MCF 10A (cell line): ENCODE measurements at regions not wholly inside any gene's neighbourhood (a gene's known extent, or its start where the extent isn't known, plus 50 kb on each side); places are given as distances from the start of the nearest gene placed in this dataset.

Experiments
- BruUV-seq: library from RNA; stranded (reverse); fragments of 400-500 nt; replicated peaks from 2 replicates; lab custom pipeline; 2021; lab: Mats Ljungman, UMichigan
- CTCF ChIA-PET: fragments of 300-600 bp; sonication (Branson Sonifier 250); formaldehyde crosslinking; extraction: SDS; loops from one replicate; lab custom pipeline; 2021; ENCODE audit warnings: antibody characterized with exemption, inconsistent platforms; lab: Yijun Ruan, JAX
- POLR2A ChIA-PET: fragments of 300-600, 350-650 bp; sonication (Branson Sonifier 250); formaldehyde crosslinking; extraction: SDS; loops from one replicate; lab custom pipeline; 2020; ENCODE audit warnings: antibody characterized with exemption, inconsistent platforms; lab: Yijun Ruan, JAX
- DNase-seq: peaks from one replicate; pipeline ENCODE4 v3.0.0-alpha.2; 2018; ENCODE audit not compliant: unreplicated experiment
- H3K27ac Mint-ChIP-seq: one replicate; pipeline ENCODE4 v1.8.0; 2022; ENCODE audit warnings: mild to moderate bottlenecking, low read depth, mixed read lengths; ENCODE audit not compliant: unreplicated experiment
- H3K27me3 Mint-ChIP-seq: one replicate; pipeline ENCODE4 v1.8.0; 2022; ENCODE audit warnings: mixed read lengths; ENCODE audit not compliant: insufficient read depth, unreplicated experiment
- H3K36me3 Mint-ChIP-seq: one replicate; pipeline ENCODE4 v1.8.0; 2022; ENCODE audit warnings: mild to moderate bottlenecking, moderate library complexity, mixed read lengths; ENCODE audit not compliant: insufficient read depth, unreplicated experiment
- H3K4me1 Mint-ChIP-seq: one replicate; pipeline ENCODE4 v1.8.0; 2022; ENCODE audit warnings: mixed read lengths; ENCODE audit not compliant: insufficient read depth, unreplicated experiment
- H3K4me3 Mint-ChIP-seq: one replicate; pipeline ENCODE4 v1.8.0; 2022; ENCODE audit warnings: mild to moderate bottlenecking, moderate library complexity, mixed read lengths; ENCODE audit not compliant: unreplicated experiment
- H3K9me3 Mint-ChIP-seq: one replicate; pipeline ENCODE4 v1.8.0; 2022; ENCODE audit warnings: mixed read lengths; ENCODE audit not compliant: unreplicated experiment
- intact Hi-C: fragments of 100-400 bp; cut with micrococcal nuclease; formaldehyde crosslinking; loops from 2 replicates; pipeline ENCODE4 v1.14.1; 2022
- TF ChIP-seq, protein P1 (sequence below): fragments of 200-600 bp; IDR thresholded peaks from one replicate; pipeline ENCODE4 v1.8.0; 2022; ENCODE audit warnings: antibody characterized with exemption, mild to moderate bottlenecking; ENCODE audit not compliant: unreplicated experiment

- CTCF ChIA-PET: no interaction called here
- H3K4me3 Mint-ChIP-seq: no peak overlapping the region
- intact Hi-C loops: no loop called here
- POLR2A ChIA-PET: no interaction called here
- BruUV-seq: no TSS peak
- no peak overlapping the region for H3K27ac Mint-ChIP-seq
- TF ChIP-seq, protein P1, sequence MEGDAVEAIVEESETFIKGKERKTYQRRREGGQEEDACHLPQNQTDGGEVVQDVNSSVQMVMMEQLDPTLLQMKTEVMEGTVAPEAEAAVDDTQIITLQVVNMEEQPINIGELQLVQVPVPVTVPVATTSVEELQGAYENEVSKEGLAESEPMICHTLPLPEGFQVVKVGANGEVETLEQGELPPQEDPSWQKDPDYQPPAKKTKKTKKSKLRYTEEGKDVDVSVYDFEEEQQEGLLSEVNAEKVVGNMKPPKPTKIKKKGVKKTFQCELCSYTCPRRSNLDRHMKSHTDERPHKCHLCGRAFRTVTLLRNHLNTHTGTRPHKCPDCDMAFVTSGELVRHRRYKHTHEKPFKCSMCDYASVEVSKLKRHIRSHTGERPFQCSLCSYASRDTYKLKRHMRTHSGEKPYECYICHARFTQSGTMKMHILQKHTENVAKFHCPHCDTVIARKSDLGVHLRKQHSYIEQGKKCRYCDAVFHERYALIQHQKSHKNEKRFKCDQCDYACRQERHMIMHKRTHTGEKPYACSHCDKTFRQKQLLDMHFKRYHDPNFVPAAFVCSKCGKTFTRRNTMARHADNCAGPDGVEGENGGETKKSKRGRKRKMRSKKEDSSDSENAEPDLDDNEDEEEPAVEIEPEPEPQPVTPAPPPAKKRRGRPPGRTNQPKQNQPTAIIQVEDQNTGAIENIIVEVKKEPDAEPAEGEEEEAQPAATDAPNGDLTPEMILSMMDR: no peak
- DNase-seq: no peak
- peaks cover 21% of the 10 kb centered on the region for H3K4me1 Mint-ChIP-seq
- no peaks in the 10 kb centered on the region for H3K36me3 Mint-ChIP-seq
- H3K9me3 Mint-ChIP-seq: no peaks in the 10 kb centered on the region
- no peaks in the 10 kb centered on the region for H3K27me3 Mint-ChIP-seq
Observed at GRCh38 chr22:44365832-44366231, 53.1 kb upstream of the SHISAL1 start.

DNA sequence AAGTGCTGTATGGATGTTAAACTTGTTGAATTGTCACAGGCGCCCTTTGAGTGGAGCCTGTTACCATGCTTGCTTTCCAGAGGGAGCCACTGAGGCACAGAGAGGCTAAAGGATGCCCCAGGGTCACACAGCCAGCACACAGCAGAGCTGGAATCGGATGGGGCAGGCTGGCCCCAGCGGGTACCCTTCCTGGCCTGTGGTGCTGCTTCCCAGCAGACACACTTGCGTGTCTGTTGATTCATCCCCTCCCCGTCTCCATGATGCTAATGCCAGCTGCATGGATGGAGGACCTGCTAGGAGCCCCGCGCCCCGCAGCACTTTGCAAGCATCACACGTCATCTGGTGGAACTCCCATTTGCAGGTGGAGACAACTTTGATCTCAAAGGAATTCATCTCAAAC is 52.4 kb upstream of the SHISAL1 start:
- intact Hi-C loops: no loop called here
- no peaks in the 10 kb centered on the region for H3K27me3 Mint-ChIP-seq

DNA sequence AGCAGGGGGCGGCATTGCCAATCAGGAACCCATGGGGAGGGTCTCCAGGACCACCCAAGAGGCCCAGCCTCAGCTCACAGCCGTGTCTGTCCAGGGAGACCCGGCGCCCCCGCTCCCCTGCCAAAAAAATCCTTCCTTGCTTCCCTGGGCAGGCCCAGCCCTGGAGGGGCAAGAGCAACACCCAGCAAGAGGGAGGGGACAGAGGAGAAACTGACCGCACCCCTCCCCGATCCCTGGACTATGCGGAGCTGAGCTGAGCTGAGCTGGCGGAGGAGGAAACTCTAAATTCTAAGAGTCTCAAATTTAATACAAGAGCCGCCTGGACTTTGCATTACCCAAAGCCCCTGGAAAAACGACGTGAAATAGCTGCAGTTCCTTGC is 52.0 kb upstream of the SHISAL1 start:
- Mint-ChIP-seq H3K9me3 (no peaks in the 10 kb centered on the region), H3K27me3 (no peaks in the 10 kb centered on the region), H3K36me3 (no peaks in the 10 kb centered on the region), H3K4me3 (no peak overlapping the region), H3K27ac (no peak overlapping the region), H3K4me1 (peaks cover 28% of the 10 kb centered on the region)
- BruUV-seq: no TSS peak
- TF ChIP-seq, protein P1: no peak
- POLR2A ChIA-PET: no interaction called here
- no peak for DNase-seq
- intact Hi-C loops: loop anchor here (5.0 kb wide), 2 partner anchors 52 to 203 kb away; partner anchors contain the start of gene SHISAL1
- CTCF ChIA-PET: interaction anchor here (0.6 kb wide), 1 partner anchor 126 kb away, joined by 3 read pairs; no protein-coding TSS in a partner anchor

More for the DNA sequence above, 52.4 kb upstream of the SHISAL1 start:
- ChIA-PET CTCF (interaction anchor here (0.6 kb wide), 1 partner anchor 126 kb away, joined by 3 read pairs; no protein-coding TSS in a partner anchor), POLR2A (no interaction called here)
- BruUV-seq: no TSS peak
- TF ChIP-seq, protein P1: no peak
- Mint-ChIP-seq H3K4me1 (peaks cover 27% of the 10 kb centered on the region), H3K9me3 (no peaks in the 10 kb centered on the region), H3K27ac (no peak overlapping the region), H3K4me3 (no peak overlapping the region), H3K36me3 (no peaks in the 10 kb centered on the region)
- DNase-seq: no peak

DNA sequence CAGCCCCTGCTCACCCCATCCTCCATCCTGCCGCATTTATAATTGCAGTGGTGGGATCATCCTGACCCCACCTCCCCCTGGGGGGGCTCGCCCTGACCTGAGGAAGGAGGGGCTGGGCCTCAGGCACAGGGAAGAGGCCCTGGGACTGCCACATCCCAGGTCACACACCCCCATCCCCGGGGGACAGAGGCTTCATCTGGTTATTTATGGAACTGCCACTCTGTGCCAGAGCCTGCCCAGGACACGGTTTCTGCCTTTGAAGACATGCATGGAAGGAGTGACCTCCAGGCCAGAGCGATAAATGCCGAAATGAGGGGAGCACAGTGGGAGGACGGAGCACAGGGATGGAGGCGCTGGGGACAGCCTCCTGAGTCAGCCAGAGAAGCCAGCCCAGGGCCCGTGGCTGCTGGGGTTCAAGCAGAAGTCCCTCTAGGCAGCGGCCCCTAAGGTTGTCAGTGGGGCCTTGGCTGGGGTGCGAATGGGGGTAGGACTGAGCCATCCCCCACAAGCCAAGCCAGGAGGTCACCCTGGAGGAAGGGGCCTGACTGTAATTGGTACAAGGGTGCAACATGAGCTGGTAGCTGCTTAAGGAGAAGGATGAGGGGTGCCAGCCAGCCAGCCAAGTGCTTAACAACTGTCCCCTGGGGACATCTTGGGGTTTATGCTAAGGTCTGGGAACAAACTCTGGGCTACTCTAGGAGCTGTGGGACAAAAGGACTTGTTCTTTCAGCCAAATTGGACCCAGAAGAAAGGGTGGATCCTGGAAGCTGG is 51.4 kb upstream of the SHISAL1 start:
- H3K27ac Mint-ChIP-seq: no peak overlapping the region
- H3K36me3 Mint-ChIP-seq: peaks cover 1% of the 10 kb centered on the region
- intact Hi-C loops: loop anchor here (5.0 kb wide), 2 partner anchors 52 to 203 kb away; partner anchors contain the start of gene SHISAL1
- CTCF ChIA-PET: no interaction called here
- POLR2A ChIA-PET: interaction anchor here (0.6 kb wide), 1 partner anchor 16 kb away, joined by 4 read pairs; no protein-coding TSS in a partner anchor
- H3K27me3 Mint-ChIP-seq: no peaks in the 10 kb centered on the region
- H3K9me3 Mint-ChIP-seq: no peaks in the 10 kb centered on the region
- DNase-seq: no peak
- H3K4me3 Mint-ChIP-seq: no peak overlapping the region
- TF ChIP-seq, protein P1: no peak
- no TSS peak for BruUV-seq
- H3K4me1 Mint-ChIP-seq: peaks cover 28% of the 10 kb centered on the region
